NCI-H1694 treated with DMSO at 0.1 percent for 48 hours (cell line): ENCODE measurements at regions not wholly inside any gene's neighbourhood (a gene's known extent, or its start where the extent isn't known, plus 50 kb on each side); places are given as distances from the start of the nearest gene placed in this dataset.
"Not testable (repeated sequence)": the region's sequence is repeated elsewhere in the genome, so short reads cannot be mapped to it uniquely, and the experiment has no call there.

Experiments used
- DNase-seq: peaks from one replicate; lab custom pipeline; 2025; lab: John Stamatoyannopoulos, UW

DNA sequence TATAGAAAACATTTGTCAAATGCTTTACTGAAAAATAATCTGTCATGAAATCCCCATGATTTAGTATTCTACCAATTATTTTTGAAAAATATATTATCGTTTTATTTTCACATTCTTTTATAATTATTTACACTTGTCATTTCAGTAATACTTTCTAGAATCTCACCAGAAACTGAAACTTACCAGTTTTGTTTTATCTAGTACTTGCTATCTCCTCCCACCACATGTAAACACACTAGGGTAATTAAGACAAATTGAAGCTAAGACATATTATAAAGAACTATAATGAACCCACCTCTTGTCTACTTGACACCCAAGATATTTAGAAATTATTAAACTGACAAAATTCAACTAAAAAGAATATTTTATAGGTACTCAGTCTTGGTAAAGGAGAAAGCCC is 51.5 kb upstream of the GRM3 start:
- no peak for DNase-seq

DNA sequence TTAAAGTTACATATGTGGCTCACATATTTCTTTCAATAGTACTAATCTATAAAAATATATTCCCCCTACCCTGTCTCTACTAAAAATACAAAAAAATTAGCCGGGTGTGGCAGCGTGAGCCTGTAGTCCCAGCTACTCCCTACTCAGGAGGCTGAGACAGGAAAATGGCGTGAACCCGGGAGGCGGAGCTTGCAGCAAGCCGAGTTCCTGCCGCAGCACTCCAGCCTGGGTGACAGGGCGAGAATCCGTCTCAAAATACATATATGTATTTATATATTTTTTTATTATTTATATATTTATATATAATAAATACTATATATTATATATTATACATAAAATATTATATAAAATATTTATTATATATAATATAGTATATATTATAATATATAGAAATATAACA is 69.7 kb upstream of the GRM3 start:
- no peak for DNase-seq

DNA sequence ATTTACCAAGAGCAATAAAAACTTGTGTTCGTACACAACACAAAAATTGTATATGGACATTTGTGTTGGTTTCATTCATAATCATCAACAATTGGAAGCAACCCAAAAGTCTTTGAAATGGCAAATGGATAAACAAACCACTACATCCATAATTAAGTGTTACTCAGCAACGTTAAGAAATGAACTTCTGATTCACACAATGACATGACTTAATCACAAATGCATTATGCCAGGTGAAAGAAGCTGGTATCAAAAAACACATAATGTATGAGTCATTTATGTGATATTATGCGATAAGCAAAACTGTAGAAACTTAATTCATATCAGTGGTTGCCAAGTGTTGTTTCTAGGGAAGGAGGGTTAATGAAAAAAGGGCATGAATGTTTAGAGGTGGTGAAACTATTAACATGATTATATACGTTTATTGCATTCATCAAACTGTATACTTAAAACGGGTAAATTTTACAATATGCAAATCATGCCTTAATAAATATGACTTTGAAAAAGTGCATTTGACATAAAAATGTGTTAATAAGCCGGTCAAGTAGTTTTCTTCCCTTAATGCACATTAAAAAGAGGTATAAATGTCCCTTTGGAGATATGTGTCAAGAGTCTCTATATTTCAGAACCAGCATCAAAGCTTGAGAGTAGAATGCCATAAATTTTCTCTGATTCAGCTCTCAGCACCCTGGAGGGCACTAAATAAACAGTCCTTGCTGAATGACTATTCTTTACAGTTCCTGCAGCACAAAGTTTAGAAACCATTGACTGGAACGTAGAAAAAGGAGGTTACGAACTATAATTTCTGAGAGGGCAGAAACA is 84.8 kb upstream of the GRM3 start:
- no peak for DNase-seq

DNA sequence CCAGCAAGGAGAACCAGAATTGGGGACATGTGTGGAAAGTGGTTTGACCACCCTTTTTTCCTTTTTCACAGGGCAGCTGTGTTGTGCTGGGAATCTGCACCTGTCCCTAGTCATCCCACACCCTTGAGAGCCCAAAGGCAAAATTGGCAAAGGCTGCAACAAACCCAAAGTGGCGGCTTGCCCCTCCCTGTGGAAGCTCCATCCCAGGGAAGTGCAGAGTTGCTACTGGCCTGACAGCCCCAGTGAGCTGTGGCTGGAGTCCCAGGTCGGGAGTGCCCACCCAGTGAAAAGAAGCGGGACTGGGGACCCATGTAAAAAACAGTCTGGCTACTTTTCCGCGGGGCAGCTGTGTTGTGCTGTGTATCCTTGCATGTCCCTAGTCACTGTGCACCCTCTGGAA is 109.1 kb upstream of the GRM3 start:
- DNase-seq, result no peak

DNA sequence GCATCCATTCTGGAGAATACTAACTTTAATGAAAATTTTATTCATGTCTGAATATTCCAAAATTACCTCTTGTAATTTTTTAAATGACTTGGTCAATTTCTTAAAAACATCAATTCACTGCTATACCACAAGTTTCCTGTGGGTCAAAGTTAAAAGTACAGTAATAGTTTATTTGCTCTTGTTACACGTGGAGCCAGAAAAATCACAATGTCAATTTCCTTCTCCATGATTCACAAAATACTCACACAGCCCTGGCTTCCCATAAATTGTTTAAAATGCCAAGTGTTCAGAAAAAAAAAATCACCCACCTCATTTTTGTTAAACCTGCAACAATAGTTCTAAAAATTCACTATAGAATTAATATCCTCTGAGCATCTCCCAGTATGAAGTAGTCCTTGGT is 139.5 kb upstream of the GRM3 start:
- DNase-seq, result no peak

DNA sequence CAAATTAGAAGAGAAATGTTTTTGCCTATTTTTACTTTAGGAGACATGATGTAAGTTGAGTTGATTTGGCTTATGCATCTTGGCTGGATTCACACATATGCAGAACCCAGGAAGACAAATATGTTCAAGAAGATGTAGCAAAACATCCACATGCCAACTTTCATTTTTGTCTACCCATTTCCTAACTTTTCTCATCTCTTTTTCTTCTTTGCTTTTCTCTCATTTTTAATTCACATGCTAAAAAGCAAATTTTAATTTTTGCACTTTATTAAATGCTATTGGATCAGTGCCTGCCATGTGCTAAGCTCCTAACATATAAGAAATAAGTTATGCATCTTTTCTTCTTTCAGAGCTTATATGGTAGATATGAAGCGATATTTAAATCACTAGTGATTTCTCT is 143.7 kb upstream of the GRM3 start:
- DNase-seq, result no peak

DNA sequence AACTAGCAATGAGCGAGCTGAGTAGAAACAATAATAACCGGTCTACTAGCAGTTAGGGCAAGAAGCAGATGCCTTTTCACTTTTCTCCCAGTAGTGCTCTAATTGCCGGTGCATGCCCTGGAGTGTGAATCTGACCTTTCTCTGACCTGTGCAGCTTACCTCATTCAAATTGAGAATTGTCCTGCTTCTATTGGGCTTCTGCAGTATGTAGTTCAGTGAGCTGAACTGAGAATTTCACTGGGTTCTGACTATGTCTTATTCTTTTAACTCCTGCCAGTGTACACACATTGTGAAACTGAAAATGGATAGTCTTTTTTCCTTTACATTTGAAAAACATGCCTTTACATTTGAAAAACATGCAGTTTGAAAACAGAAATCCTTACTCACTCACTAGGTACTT is 157.9 kb upstream of the GRM3 start:
- no peak for DNase-seq

DNA sequence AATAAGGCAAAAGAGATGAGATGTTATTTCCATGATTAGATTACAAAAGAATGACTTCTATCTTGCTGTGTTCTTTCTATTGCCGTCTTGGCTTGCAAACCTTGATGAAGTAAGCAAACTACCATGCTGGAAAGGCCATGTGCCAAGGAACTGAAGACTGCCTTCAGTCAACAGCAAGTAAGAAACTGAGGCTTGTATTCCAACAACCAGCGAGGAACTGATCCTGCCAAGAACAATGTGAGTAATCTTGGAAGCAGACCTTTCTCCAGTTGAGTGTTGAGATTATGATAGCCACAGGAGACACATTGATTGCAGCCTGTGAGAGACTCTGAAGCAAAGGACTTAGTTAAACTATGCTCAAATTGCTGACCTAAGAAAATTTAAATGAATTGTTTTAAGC is 164.6 kb upstream of the GRM3 start:
- no peak for DNase-seq

DNA sequence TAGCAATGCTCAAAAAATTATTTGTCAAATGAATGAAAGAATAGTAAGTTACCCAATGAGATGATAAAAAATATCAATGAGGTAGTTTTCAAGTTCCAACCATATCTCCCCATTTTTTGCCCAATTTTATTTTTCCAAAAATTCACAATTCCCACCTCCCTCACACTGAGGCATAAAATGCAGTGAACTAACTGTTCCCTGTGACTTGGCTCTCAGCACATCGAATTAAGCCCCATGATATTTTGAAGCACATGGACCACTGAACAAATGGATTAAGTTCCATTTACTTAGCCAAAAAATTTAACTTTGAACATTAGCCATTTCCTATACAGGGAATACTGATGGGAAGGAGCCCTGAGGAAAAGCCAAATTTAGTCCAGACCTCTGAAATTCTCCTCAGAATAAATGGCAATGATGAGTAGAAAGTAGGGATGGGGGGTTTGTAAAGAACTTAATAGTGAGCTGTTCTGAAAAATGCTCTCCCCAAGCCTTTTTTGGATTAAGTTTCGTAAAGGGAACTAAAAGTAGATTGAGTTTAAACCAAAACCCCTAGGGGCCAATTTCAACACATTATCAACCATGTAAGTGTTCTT is 166.3 kb upstream of the GRM3 start:
- no peak for DNase-seq

DNA sequence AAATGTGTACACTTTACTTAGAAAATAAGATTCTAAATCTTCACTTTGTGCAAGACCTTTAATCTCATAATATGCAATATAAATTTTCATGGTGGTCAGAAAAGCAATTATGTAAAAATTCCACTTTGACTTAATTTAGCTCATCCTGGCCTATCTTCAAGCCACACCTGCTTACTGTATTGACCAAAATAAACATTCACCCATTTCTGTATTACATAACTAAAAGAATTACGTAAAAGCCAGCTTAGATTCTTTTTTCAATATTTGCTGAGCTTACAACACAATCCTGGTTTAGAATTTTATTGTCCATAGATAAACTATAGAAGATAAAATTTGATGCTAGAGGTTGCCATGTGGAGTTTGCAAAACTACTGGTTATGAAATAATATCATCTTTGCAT is 172.9 kb upstream of the GRM3 start:
- DNase-seq, result no peak

DNA sequence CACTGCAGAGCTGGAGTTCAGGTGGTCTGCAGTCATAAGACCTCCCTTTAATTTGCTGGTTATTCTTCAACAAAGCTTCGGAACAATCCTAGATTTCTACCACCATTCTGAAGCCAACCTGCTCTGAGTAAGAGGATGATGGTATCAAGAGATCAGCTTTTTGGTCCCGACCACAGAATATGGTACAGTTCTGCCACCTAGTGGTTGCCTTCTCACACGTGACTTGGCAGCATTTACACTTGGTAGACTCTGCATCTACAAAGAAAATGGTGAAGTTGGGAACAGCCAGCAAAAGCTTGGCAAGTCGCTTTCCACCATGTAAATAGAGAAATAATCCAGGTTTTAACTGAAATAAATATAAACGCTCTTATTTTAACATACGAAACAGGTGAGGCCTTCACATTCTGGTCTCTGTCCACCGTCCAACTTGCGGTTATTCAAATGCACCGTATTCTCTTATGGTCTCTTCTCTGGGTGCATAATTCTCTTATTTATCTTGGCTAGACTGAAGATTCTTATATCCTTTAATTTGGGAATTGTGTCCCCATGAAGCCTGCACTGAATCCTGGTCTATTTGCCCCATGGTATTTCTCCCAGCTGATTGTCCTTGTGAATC is 173.9 kb upstream of the GRM3 start:
- DNase-seq, result peak; percentile 76

DNA sequence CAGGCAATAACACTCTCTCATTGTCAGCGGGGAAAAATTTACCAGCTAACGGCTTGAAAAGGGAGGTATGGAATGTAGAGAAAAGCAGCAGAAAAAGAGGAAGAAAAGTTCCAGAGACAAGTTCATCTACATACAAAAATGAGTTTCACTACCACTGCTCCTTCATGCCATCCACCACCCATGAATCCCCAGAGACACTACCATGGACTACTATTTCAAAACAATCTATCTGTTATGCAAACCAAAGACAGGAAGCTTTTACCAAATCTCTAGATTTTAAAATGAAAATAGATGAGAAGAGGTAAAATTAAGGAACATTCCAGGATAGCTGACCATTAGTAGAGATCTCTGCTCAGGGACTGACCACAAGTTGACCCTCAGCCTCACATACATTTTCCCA is 189.0 kb upstream of the GRM3 start:
- no peak for DNase-seq

DNA sequence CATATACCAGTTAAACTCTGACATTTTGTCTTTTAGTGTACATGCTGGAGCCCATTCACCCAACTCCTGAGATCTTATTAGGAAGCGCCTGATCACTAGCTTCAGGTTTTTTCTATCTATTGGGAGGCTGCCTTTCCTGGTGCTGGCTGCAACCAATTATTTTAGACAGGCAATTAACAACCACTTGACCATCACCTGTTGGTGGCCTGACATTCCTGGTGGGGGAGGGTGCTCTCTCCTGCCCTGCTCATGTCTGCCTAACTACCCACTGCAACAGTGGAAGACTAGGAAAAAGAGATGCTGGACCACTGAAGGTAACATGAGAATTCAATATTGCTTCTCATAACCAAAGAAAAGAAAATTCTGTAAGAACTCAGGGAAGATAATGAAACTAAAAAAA is 190.3 kb upstream of the GRM3 start:
- no peak for DNase-seq

DNA sequence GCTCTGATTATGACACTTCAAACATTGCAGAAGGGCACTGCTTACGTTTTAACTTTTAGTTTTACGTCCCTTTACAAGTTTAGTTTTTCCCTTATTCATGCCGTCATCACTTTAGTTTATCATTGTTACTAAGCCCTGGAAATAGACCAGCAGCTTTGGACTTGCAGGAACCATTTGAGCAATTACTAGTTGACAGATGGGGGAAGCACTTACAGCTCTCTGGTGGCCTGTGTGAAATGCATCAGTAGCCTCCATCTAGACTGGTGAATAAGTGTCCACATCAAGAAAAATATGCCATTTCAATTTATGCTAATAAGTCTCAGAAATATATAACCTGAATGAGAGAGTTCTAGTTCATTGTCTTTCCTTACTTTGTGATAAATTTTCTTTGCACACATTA is 194.9 kb upstream of the GRM3 start:
- DNase-seq, result no peak

DNA sequence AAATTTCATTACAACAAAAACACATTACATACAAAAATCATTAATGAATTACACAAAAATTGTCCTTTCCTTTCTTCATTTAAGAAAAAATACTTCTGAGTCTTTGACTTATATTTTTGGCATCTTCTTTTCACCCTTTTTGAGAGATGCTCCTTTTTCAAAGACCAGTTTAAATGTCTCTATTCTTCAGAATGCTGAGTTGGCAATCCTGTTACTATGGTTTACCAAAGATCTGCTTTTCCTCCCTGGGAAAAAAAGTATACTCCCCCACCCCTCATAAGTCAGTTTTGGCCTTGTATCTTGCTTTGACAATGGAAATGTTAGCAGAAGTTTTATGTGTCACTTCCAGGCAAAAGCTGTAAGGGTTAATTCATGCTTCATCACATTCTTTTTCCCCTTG is 198.4 kb upstream of the GRM3 start:
- no peak for DNase-seq

DNA sequence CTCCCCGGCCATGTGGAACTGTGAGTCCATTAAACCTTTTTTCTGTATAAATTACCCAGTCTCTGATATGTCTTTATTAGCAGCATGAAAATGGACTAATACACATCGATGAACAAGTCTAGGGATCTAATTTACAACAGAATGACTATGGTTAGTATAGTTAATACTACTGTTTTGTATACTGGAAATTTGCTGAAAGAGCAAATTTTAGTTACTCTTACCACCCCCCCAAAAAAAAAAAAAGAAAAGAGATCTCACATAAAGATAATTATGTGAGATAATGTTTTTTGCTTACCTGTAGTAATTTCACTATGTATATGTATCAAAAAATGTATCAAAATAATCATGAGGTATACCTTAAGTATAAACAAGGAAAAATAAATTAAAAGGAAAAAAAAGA is 199.5 kb upstream of the GRM3 start:
- no peak for DNase-seq

DNA sequence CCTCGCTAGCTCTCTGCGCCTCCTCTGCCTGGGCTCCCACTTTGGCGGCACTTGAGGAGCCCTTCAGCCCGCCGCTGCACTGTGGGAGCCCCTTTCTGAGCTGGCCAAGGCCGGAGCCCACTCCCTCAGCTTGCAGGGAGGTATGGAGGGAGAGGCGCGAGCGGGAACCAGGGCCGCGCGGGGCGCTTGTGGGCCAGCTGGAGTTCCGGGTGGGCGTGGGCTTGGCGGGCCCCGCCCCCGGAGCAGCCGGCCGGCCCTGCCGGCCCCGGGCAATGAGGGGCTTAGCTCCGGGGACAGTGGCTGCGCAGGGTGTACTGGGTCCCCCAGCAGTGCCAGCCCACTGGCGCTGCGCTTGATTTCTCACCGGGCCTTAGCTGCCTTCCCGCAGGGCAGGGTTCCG is 203.3 kb upstream of the GRM3 start:
- DNase-seq, result not testable (repeated sequence)

DNA sequence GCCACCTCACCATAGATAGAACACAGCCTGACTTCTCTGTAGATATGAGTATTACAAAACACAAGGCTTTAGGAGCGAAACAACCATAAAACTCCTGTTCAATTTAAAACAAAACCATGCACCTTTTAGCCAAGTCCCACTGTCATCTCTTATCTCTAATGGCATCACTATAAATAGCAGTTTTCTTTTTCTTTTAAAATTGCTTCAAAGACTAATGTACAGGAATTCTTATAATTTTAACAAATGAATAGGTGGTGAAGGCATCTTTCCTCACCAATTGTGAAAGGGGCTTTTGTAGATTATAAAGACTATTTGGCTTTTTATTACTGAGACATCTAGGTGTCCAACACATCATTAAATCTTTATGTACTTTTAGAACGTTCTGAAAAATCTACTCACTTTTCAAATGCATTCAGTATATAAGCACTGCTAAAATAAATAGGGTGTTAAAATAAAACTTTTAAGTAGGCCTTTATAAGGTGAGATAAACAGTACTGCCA is 205.7 kb upstream of the GRM3 start:
- no peak for DNase-seq

DNA sequence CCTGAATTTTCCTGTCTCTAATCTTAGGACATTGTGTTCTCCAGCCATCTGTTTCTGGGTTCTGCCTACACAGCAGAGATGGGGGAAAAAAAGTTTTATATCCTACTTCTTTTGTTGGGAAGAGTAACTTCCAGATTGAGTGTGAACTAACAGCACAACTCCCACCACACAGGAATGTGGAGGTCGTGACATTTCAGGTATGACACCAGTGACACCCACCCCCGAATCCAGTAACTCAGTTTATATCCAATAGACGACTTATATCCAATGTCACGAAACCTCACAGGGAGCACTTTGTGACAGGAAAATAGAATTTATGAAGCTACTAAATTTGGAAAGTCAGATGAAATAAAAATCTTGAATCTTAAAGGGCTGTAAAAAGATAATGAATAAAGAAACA is 211.9 kb upstream of the GRM3 start:
- DNase-seq, result no peak

DNA sequence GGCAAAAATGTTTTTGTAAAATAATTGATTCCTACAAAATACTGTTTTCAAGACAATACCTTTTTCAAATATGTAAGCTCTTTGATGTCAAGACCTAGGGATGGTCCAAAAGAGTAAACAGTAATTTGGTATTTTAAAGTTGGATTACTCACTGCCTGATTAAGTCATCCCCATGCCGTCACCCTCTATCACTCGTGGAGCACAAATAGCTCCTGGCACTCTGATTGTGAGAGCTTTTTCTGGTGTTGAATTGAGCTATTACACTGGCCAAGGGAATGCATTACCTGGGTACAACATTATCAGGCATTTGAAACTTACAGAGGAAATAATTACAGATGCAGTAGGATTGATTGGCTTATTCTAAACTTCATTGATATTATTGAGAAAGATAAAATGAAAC is 231.9 kb upstream of the GRM3 start:
- DNase-seq, result no peak

DNA sequence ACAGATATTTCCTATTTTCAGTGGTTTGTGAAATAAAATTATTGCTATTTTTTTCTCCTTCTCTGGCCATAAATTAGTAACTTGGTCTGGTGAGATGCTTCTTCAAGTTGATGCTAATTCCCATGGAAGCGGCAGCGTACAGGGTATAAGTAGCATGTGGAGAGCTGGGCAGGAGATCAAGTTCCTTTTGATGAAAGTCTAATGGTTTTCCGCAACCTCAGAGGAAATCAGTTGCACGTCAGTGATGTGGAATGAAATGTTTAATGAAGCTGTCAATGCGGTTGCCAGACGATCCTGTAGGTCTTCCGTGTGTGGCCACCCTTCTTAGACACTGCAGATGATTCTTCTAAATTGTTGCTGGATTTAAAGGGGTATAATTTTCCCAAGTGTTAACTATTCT is 236.4 kb upstream of the GRM3 start:
- no peak for DNase-seq

DNA sequence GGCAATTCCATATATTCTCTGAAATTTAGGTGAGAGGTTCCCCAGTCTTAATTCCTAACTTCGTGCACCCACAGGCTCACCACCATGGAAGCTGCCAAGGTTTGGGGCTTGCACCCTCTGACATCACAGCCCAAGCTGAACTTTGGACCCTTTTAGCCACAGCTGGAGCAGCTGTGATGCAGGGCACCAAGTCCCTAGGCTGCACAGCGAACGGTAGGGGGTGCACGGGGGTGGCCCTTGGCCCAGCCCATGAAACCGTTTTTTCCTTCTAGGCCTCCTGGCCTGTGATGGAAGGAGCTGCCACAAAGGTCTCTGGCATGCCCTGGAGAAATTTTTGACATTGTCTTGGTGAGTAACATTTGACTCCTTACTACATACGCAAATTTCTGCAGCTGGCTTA is 251.9 kb upstream of the GRM3 start:
- DNase-seq, result no peak

DNA sequence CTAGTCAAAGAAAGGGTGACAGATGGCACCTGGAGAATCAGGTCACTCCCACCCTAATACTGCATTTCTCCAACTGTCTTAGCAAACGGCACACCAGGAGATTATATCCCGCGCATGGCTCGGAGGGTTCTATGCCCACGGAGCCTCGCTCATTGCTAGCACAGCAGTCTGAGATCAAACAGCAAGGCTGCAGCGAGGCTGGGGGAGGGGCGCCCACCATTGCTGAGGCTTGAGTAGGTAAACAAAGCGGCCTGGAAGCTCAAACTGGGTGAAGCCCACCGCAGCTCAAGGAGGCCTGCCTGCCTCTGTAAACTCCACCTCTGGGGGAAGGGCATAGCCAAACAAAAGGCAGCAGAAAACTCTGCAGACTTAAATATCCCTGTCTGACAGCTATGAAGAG is 268.1 kb upstream of the GRM3 start:
- DNase-seq, result not testable (repeated sequence)

DNA sequence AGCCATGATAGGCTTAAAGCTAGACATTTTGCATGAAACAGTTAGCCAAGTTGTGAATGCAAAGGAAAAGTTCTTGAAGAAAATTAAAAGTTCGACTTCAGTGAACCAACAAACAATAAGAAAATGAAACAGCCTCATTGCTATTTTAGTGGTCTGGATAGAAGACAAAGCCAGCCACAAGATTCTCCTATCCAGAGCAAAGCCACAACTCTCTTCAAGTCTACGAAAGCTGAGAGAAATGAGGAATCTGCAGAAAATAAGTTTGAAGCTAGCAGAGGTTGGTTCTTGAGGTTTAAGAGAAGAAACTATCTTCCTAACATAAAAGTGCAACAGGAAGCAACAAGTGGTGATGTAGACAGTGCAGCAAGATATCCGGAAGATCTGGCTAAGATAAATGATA is 271.4 kb upstream of the GRM3 start:
- DNase-seq, result no peak
